AG04450 (cell line): ENCODE measurements at regions not wholly inside any gene's neighbourhood (a gene's known extent, or its start where the extent isn't known, plus 50 kb on each side); places are given as distances from the start of the nearest gene placed in this dataset.

Experiments used
- CTCF ChIA-PET: fragments of 300-600, 350-600 bp; formaldehyde crosslinking; extraction: SDS; loops from one replicate; lab custom pipeline; 2022; ENCODE audit warnings: antibody characterized with exemption, inconsistent platforms; lab: Charles Lee
- POLR2A ChIA-PET: fragments of 350-600 bp; formaldehyde crosslinking; extraction: SDS; loops from one replicate; lab custom pipeline; 2021; ENCODE audit warnings: antibody characterized with exemption, inconsistent platforms; lab: Yijun Ruan, JAX
- DNase-seq: peaks from one replicate; pipeline ENCODE4 v3.0.0-alpha.2; 2011; ENCODE audit warnings: low read depth, low spot score
- H3K27ac ChIP-seq: one replicate; pipeline ENCODE4 v1.5.1; 2012; ENCODE audit warnings: low read depth, low read length, control low read depth
- H3K27me3 ChIP-seq: one replicate; pipeline ENCODE4 v1.6.0; 2012; ENCODE audit warnings: low read length; ENCODE audit not compliant: control insufficient read depth, insufficient read depth
- H3K4me3 ChIP-seq: 2 replicates; pipeline ENCODE4 v1.5.1; 2011; ENCODE audit warnings: mild to moderate bottlenecking, low read depth, low read length, control low read depth
- H3K9me3 ChIP-seq: 2 replicates; pipeline ENCODE4 v1.5.1; 2012; ENCODE audit warnings: low read length; ENCODE audit not compliant: control insufficient read depth, insufficient read depth
- TF ChIP-seq, protein P1 (sequence below): IDR thresholded peaks from 2 replicates; pipeline ENCODE4 v1.5.1; 2011; ENCODE audit warnings: low read depth, low read length, control low read depth, inconsistent platforms

- no peak overlapping the region for H3K4me3 ChIP-seq
- no peak overlapping the region for H3K27ac ChIP-seq
- H3K9me3 ChIP-seq = no peaks in the 10 kb centered on the region
- TF ChIP-seq, protein P1, sequence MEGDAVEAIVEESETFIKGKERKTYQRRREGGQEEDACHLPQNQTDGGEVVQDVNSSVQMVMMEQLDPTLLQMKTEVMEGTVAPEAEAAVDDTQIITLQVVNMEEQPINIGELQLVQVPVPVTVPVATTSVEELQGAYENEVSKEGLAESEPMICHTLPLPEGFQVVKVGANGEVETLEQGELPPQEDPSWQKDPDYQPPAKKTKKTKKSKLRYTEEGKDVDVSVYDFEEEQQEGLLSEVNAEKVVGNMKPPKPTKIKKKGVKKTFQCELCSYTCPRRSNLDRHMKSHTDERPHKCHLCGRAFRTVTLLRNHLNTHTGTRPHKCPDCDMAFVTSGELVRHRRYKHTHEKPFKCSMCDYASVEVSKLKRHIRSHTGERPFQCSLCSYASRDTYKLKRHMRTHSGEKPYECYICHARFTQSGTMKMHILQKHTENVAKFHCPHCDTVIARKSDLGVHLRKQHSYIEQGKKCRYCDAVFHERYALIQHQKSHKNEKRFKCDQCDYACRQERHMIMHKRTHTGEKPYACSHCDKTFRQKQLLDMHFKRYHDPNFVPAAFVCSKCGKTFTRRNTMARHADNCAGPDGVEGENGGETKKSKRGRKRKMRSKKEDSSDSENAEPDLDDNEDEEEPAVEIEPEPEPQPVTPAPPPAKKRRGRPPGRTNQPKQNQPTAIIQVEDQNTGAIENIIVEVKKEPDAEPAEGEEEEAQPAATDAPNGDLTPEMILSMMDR = no peak
- no peaks in the 10 kb centered on the region for H3K27me3 ChIP-seq
- ChIA-PET CTCF (interaction anchor here (0.5 kb wide), 1 partner anchor 258 kb away, joined by 3 read pairs; no protein-coding TSS in a partner anchor), POLR2A (no interaction called here)
- no peak for DNase-seq
Observed at GRCh38 chr12:24304285-24304684, 354.8 kb upstream of the SOX5 start.

GRCh38 chr12:24302708-24303107 is 353.2 kb upstream of the SOX5 start:
- H3K27ac ChIP-seq = no peak overlapping the region
- H3K9me3 ChIP-seq = no peaks in the 10 kb centered on the region
- ChIA-PET POLR2A (no interaction called here), CTCF (interaction anchor here (0.6 kb wide), 1 partner anchor 10 kb away, joined by 3 read pairs; no protein-coding TSS in a partner anchor)
- no peak for DNase-seq
- TF ChIP-seq, protein P1 = no peak
- H3K27me3 ChIP-seq = no peaks in the 10 kb centered on the region
- H3K4me3 ChIP-seq = no peak overlapping the region

DNA sequence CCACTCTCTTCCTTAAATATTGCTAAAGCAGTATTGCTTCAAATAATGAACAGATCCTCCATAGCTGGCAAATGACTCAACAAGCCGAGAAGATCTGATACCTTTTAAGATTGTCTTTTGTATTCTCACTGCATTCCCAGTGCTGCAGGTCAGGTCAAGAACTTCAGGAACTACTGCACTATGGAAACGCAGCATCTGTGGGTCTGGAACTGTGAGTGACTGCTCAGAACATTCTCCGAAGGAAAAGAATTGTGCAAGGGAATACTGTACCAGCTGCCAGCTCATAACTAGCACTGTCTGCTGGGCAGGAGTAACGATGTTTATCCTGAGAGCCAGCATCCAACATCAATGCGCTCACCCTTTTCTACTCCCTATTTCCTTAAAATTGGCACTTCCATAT is 348.0 kb upstream of the SOX5 start:
- no peak for DNase-seq
- TF ChIP-seq, protein P1 = no peak
- Histone ChIP-seq H3K4me3 (no peak overlapping the region), H3K27ac (no peak overlapping the region), H3K27me3 (no peaks in the 10 kb centered on the region), H3K9me3 (no peaks in the 10 kb centered on the region)
- CTCF ChIA-PET = interaction anchor here (1.0 kb wide), 1 partner anchor 11 kb away, joined by 3 read pairs; no protein-coding TSS in a partner anchor
- POLR2A ChIA-PET = no interaction called here

DNA sequence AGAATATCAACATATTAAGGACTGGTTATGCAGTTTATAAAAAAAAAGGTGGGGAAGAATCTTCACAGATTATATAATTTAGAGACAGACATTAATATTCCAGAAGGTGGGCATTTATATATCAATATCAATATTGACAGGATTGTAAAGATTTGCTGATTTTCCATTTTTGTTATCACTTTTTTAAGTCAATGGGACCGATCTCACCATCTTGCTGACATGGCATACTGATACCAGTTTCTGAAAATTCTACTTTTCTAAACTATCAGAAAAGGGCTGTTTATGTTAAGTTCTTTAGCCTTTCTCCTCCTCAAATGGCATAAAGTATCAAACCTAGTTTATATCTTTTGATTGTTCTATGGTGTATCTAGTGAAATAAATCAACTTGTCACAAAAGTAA is 344.1 kb upstream of the SOX5 start:
- no peak for DNase-seq
- Histone ChIP-seq H3K27ac (no peak overlapping the region), H3K9me3 (no peaks in the 10 kb centered on the region), H3K4me3 (no peak overlapping the region), H3K27me3 (no peaks in the 10 kb centered on the region)
- TF ChIP-seq, protein P1 = no peak
- POLR2A ChIA-PET = no interaction called here
- CTCF ChIA-PET = no interaction called here

DNA sequence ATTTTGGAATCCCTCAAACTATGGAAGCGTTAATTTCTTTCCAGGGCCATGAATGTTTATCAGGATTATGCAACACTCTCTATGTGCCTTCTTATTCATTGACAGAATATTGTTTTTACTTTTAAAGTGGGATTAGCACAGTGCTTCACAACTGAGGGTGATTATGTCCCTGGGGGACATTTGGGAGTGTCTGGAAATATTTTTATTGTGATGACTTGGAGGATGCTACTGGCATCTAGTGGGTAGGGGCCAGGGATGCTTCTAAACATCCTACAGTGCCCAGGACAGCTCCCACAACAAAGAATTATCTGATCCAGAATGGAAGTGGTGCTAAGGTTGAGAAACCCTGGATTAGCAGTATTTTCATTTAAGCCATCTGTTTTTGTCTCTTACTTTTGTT is 338.5 kb upstream of the SOX5 start:
- H3K4me3 ChIP-seq = no peak overlapping the region
- POLR2A ChIA-PET = no interaction called here
- TF ChIP-seq, protein P1 = no peak
- no peak for DNase-seq
- no peaks in the 10 kb centered on the region for H3K27me3 ChIP-seq
- no peak overlapping the region for H3K27ac ChIP-seq
- CTCF ChIA-PET = interaction anchor here (0.7 kb wide), 1 partner anchor 66 kb away, joined by 7 read pairs; no protein-coding TSS in a partner anchor
- H3K9me3 ChIP-seq = no peaks in the 10 kb centered on the region
